Parathyroid adenoma (tissue), 2 donors: ENCODE measurements at regions not wholly inside any gene's neighbourhood (a gene's known extent, or its start where the extent isn't known, plus 50 kb on each side); places are given as distances from the start of the nearest gene placed in this dataset.

Experiments
- H2AFZ ChIP-seq: fragments of 300-600 bp; sonication (generic); one replicate; pipeline ENCODE4 v1.7.0; 2017; ENCODE audit warnings: antibody characterized with exemption, mild to moderate bottlenecking
- H3K27ac ChIP-seq: fragments of 300-600 bp; sonication (generic); one replicate; pipeline ENCODE4 v1.7.0; 2017
- H3K27me3 ChIP-seq: fragments of 300-600 bp; sonication (generic); one replicate; pipeline ENCODE4 v1.7.0; 2017; ENCODE audit warnings: low read length; ENCODE audit not compliant: control insufficient read depth, insufficient read depth
- H3K36me3 ChIP-seq: fragments of 300-600 bp; sonication (generic); one replicate; pipeline ENCODE4 v1.7.0; 2017; ENCODE audit warnings: low read length; ENCODE audit not compliant: control insufficient read depth, insufficient read depth
- H3K4me1 ChIP-seq: fragments of 300-600 bp; sonication (generic); one replicate; pipeline ENCODE4 v1.7.0; 2017; ENCODE audit warnings: control low read depth
- H3K4me2 ChIP-seq: fragments of 300-600 bp; sonication (generic); one replicate; pipeline ENCODE4 v1.7.0; 2017; ENCODE audit warnings: low read length
- H3K4me3 ChIP-seq: fragments of 300-600 bp; sonication (generic); one replicate; pipeline ENCODE4 v1.7.0; 2017; ENCODE audit warnings: low read depth, low read length
- H3K79me2 ChIP-seq: fragments of 300-600 bp; sonication (generic); one replicate; pipeline ENCODE4 v1.7.0; 2017; ENCODE audit warnings: control low read depth
- H3K9ac ChIP-seq: fragments of 300-600 bp; sonication (generic); one replicate; pipeline ENCODE4 v1.7.0; 2017; ENCODE audit warnings: mild to moderate bottlenecking
- H3K9me3 ChIP-seq: fragments of 300-600 bp; sonication (generic); one replicate; pipeline ENCODE4 v1.7.0; 2017; ENCODE audit warnings: low read length; ENCODE audit not compliant: control insufficient read depth
- TF ChIP-seq, protein P1 (sequence below): fragments of 300-600 bp; sonication (generic); IDR thresholded peaks from one replicate; pipeline ENCODE4 v1.7.0; 2017; ENCODE audit warnings: antibody characterized with exemption, mild to moderate bottlenecking
- donor health status: primary hyperparathyroidism.

DNA sequence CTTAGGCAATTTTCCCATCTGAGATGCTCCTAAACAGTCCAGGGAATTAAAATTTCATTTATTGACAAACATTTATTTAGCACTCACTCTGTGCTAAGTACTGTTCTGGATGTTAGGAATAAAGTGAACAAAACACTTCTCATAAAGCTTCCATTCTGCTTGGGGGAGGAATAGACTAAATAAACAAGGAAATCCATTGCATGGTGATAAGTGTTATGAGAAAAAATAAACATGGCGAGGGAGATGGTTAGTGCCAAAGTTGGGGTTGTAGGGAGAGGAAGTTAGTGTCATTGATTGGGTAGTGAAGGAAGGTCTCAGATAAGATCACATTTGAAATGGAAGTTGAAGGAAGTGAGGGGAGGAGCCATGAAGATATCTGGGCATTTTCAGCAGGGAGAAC, 72.2 kb upstream of the CES5A start:
- no peak overlapping the region for H3K9ac ChIP-seq
- H3K36me3 ChIP-seq: no peaks in the 10 kb centered on the region

DNA sequence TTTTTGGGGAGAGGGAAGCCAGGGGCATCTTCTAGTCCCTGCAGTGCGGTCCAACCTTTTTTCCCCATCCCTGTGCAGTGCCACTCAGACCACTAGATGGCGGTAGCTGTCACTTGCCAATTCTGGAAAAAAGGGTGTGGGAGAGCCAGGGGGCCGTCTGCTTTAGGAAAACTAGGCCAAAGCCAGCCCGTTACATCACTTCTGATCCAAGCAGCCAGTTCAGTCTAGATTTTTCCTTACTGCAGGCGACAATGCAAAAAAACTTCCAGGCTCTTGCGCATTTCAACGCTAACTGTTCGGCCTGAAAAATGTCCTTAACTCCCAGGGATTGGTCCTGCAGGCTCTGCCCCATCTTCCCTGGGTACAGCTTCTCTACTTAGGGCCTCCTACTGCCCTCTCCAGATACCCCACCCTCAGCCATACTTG, 69.2 kb upstream of the CES5A start:
- H3K27me3 ChIP-seq: no peaks in the 10 kb centered on the region
- no peak overlapping the region for H2AFZ ChIP-seq
- no peak overlapping the region for H3K9ac ChIP-seq

More for the DNA sequence above, 72.2 kb upstream of the CES5A start:
- no peak overlapping the region for H3K27ac ChIP-seq
- TF ChIP-seq, protein P1, sequence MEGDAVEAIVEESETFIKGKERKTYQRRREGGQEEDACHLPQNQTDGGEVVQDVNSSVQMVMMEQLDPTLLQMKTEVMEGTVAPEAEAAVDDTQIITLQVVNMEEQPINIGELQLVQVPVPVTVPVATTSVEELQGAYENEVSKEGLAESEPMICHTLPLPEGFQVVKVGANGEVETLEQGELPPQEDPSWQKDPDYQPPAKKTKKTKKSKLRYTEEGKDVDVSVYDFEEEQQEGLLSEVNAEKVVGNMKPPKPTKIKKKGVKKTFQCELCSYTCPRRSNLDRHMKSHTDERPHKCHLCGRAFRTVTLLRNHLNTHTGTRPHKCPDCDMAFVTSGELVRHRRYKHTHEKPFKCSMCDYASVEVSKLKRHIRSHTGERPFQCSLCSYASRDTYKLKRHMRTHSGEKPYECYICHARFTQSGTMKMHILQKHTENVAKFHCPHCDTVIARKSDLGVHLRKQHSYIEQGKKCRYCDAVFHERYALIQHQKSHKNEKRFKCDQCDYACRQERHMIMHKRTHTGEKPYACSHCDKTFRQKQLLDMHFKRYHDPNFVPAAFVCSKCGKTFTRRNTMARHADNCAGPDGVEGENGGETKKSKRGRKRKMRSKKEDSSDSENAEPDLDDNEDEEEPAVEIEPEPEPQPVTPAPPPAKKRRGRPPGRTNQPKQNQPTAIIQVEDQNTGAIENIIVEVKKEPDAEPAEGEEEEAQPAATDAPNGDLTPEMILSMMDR: no peak
- H3K9me3 ChIP-seq: no peaks in the 10 kb centered on the region
- no peak overlapping the region for H3K4me2 ChIP-seq
- H3K4me1 ChIP-seq: no peaks in the 10 kb centered on the region
- no peaks in the 10 kb centered on the region for H3K27me3 ChIP-seq
- no peak overlapping the region for H3K4me3 ChIP-seq
- no peaks in the 10 kb centered on the region for H3K79me2 ChIP-seq
- H2AFZ ChIP-seq: no peak overlapping the region

DNA sequence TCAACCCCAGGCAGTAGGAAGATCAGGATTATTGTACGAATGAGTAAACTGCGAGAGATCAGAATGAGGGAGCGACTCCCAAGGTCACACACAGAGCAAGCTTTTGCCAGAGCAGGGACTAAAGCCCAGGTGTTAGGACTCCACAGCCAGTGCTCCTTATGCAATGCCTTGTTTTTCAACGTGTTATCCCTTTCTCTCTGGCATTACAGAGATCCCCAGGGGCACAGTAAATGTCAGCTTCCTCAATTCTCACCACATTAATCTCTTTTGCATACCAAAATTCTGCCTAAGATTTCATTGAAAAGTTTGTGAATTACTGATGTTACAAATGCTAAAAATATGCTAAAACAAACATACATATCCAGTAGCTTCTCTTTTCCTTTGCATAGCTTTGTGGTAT, 68.1 kb upstream of the CES5A start:
- Histone ChIP-seq H3K4me2 (no peak overlapping the region), H3K36me3 (no peaks in the 10 kb centered on the region), H3K9ac (no peak overlapping the region), H3K9me3 (no peaks in the 10 kb centered on the region), H3K27me3 (no peaks in the 10 kb centered on the region), H2AFZ (no peak overlapping the region), H3K79me2 (no peaks in the 10 kb centered on the region), H3K4me3 (no peak overlapping the region), H3K4me1 (no peaks in the 10 kb centered on the region), H3K27ac (no peak overlapping the region)
- TF ChIP-seq, protein P1: no peak

More for the DNA sequence above, 69.2 kb upstream of the CES5A start:
- H3K36me3 ChIP-seq: no peaks in the 10 kb centered on the region
- TF ChIP-seq, protein P1: peak; percentile 87
- no peaks in the 10 kb centered on the region for H3K79me2 ChIP-seq
- no peaks in the 10 kb centered on the region for H3K9me3 ChIP-seq
- no peak overlapping the region for H3K4me3 ChIP-seq
- H3K27ac ChIP-seq: no peak overlapping the region
- H3K4me1 ChIP-seq: no peaks in the 10 kb centered on the region
- no peak overlapping the region for H3K4me2 ChIP-seq

DNA sequence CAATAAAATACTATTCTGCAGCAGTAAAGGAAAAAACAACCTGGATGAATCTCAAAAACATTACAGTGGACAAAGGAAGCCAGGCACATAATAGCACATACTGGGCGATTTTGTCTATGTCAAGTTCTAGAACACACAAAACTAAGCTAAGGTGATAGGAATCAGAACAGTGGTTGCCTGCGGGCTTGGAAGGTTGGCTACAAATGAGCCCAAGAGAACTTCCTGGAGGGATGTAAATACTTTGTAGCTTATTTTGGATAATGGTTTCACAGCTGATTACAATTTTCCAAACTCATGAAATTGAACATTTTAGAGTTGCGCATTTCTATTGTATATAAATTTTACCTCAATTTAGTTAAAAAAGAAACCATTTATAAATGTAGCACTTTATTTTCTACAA, 67.6 kb upstream of the CES5A start:
- Histone ChIP-seq H3K27me3 (no peaks in the 10 kb centered on the region), H3K9me3 (no peaks in the 10 kb centered on the region), H3K36me3 (no peaks in the 10 kb centered on the region), H3K4me2 (no peak overlapping the region), H3K4me1 (no peaks in the 10 kb centered on the region), H3K4me3 (no peak overlapping the region), H3K79me2 (no peaks in the 10 kb centered on the region), H2AFZ (no peak overlapping the region), H3K9ac (no peak overlapping the region), H3K27ac (no peak overlapping the region)
- TF ChIP-seq, protein P1: no peak

DNA sequence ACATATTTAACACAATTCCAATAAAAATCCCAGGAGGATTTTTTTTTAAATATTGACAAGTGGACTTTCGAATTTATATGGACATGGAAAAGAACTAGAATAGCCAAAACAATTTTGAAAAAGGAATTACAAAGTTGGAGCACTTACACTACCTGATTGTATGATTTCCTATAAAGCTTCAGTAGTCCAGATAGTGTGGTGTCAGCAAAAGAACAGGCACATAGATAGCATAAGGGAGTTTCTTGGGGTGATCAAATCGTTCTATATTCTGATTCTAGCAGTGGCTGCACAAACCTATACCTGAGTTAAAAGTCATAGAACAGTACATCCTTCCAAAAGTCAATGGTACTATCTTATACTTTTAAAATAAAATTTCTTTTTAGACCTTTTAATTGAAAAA, 66.4 kb upstream of the CES5A start:
- no peak overlapping the region for H3K27ac ChIP-seq
- no peak overlapping the region for H3K4me3 ChIP-seq
- H3K79me2 ChIP-seq: no peaks in the 10 kb centered on the region
- H2AFZ ChIP-seq: no peak overlapping the region
- H3K27me3 ChIP-seq: no peaks in the 10 kb centered on the region
- H3K4me1 ChIP-seq: no peaks in the 10 kb centered on the region
- TF ChIP-seq, protein P1: no peak
- H3K36me3 ChIP-seq: no peaks in the 10 kb centered on the region
- no peaks in the 10 kb centered on the region for H3K9me3 ChIP-seq
- no peak overlapping the region for H3K4me2 ChIP-seq
- no peak overlapping the region for H3K9ac ChIP-seq
